ENCODE measurements at regions not wholly inside any gene's neighbourhood (a gene's known extent, or its start where the extent isn't known, plus 50 kb on each side); places are given as distances from the start of the nearest gene placed in this dataset.

DNA sequence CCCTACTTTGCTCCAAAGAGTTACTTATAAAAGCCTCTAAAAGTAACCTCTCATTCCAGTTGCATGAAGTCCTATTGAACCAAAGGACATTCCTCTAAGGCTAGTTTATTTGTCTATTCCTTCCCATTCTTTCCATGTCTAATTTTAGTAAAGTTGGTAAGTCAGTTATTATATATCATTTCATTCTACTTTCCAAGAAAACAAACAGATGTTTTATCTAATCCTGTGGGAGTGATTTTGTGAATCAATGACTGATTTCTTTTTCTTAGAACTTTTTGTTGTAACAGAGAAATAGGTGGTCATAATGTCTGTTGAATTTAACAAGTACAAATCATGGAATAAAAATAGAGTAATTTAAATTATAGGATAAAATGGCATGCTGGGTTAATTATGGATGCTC is 286.3 kb downstream of the FSIP2 start:
- TF ChIP-seq CTCF (IDR thresholded peaks at IDR 0.05), result no peak
- no peak for TF ChIP-seq EZH2 (IDR thresholded peaks at IDR 0.05; ENCODE audit: borderline replicate concordance, insufficient read depth, low read depth, low read length, poor library complexity, severe bottlenecking)
